ENCODE measurements at regions not wholly inside any gene's neighbourhood (a gene's known extent, or its start where the extent isn't known, plus 50 kb on each side); places are given as distances from the start of the nearest gene placed in this dataset.
"Not testable (repeated sequence)": the region's sequence is repeated elsewhere in the genome, so short reads cannot be mapped to it uniquely, and the experiment has no call there.

DNA sequence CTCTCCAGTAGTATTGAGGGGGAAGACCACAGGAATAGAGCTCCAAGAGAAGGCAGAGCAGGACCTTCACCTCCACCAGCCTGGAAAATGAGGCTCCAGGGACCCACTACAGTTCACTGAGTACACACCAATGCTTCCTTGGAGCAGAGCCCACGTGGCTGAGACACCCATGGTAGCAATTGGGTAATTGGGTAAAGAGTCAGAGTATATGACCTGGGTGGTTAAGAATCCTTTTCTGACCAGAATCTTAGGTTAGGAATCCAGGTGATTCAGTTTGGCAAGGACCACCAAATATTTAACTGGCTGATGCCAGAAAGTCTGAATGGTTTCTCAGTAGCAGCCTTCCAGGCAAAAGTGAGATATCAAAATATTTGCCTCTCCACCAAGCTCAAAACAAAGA lies 107.7 kb downstream of the MDH1 start:
- DNase-seq: no peak

DNA sequence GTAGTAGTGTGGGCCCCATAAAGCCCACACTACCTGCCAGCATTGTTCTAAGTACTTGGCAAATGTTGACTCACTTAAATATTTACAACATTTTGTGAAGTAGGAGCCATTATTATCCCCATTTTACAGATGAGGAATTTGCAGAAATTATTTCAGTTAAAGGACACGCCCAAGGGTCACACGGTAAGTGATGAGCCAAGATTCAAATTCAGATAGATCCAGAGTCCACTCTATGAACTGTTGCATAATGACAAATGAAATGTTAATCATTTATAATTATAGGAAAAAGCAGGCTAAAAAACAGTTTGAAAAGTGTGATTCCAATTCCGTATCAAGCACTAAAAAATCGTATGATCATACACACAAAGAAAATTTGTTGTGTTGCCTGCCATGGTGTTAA lies 108.4 kb downstream of the MDH1 start:
- DNase-seq: no peak

GRCh38 chr2:63698786-63699548 lies 110.2 kb downstream of the MDH1 start:
- DNase-seq: peak; percentile 58

DNA sequence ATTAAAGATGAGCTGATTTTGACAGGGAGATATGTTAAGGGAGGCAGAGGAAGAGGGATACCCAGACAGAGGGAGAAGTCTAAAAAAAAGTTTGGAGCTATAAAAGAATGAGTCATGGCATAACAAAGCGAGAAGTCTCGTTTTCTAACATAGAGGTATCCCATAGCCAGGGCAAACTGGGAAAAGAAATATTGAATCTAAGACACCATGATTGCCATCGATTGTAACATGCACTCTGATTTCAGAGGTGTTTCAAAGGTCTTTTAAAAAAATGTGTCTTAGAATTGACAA lies 110.7 kb downstream of the MDH1 start:
- DNase-seq: no peak

DNA sequence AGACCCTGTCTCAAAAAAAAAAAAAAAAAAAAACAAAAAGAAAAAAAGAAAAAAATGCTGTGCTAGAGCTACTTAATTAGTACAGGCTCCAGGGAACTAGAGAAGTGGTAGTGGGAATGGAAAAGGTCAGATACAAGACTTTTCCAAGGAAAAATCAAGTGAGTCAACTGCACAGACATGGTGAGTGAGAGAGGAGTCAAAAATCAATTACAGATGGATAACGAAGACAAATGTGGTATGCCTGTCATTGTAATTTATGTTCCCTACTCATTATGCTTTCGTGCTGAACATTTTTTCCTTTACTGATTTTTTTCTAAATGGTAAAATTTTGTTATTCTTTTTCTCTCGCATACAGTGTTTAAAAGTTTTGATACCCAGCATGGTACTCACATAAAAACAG lies 111.5 kb downstream of the MDH1 start:
- DNase-seq: no peak

- DNase-seq: no peak
Measured at GRCh38 chr2:63701406-63701805, 112.6 kb downstream of the MDH1 start.

GRCh38 chr2:63706084-63706483 lies 117.3 kb downstream of the MDH1 start:
- DNase-seq: not testable (repeated sequence)

DNA sequence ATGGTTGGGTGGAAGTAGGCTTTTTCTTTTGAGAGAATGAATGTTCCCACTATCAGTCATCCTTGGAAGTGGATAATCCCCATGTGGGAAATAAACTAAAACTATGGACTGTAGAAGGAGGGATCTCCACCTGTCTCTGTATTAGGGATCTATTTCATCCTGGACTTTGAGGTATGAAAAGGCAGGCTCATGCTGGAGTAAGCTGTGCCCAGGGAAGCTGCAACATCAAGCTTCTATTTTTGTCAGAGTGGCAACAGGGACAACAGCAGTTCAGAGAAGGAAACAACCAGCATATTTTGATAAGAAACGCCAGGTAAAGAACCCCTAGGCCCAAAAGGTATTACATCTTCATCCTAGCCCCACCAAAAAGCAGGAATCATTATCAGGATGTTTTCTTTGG lies 122.0 kb downstream of the MDH1 start:
- no peak for DNase-seq

- DNase-seq: peak; percentile 44
Measured at GRCh38 chr2:63712748-63713147, 124.0 kb downstream of the MDH1 start.

- DNase-seq: no peak
Measured at GRCh38 chr2:63716146-63716545, 125.5 kb upstream of the UGP2 start.

DNA sequence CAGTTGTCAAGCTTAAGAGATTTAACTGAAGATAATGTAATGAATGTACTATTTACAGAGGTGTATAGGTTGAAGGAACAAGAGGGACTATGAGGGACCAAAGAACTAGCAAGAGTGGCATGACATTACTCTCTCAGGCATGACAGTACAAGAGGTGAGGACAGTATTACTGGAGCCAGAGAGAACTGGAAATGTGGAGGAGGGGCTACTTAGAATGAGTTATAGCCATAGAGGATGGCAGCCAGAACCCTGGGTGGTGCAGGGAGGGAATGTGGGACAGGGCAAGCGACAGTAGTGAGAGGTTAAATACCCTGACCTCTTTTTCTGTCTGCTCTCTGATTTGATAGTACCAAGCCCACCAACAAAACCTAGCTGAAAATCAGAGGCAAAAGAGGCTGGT lies 122.6 kb upstream of the UGP2 start:
- no peak for DNase-seq

GRCh38 chr2:63721082-63721424 lies 120.6 kb upstream of the UGP2 start:
- DNase-seq: no peak

DNA sequence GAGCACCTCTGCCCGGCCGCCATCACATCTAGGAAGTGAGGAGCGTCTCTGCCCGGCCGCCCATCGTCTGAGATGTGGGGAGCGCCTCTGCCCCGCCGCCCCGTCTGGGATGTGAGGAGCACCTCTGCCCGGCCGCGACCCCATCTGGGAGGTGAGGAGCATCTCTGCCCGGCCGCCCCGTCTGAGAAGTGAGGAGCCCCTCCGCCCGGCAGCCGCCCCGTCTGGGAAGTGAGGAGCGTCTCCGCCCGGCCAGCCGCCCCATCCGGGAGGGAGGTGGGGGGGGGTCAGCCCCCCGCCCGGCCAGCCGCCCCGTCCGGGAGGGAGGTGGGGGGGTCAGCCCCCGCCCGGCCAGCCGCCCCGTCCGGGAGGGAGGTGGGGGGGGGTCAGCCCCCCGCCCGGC lies 119.4 kb upstream of the UGP2 start:
- DNase-seq: not testable (repeated sequence)

GRCh38 chr2:63723709-63724108 lies 118.0 kb upstream of the UGP2 start:
- no peak for DNase-seq

- not testable (repeated sequence) for DNase-seq
Measured at GRCh38 chr2:63725212-63725611, 116.5 kb upstream of the UGP2 start.

DNA sequence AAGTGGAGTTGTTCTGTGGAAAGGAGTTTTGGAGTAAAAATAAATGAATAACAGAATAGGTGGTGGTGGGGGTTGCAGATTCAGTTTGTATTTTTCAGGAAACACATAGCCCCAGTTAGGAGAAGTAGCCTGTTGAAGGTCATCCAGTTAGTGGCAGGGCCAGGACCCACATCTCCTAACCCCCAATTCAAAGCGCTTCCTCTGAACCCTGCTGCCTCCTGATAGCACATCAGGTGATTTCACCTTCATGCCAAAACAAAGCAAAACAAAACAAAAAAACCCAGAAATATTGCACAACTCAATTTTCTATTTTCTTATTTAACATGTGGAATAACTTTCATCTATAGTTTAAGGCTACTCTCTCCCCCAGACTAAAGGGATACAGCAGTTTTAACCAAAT lies 112.3 kb upstream of the UGP2 start:
- no peak for DNase-seq

GRCh38 chr2:63729831-63730230 lies 111.9 kb upstream of the UGP2 start:
- DNase-seq: no peak

- DNase-seq: no peak
Measured at GRCh38 chr2:63734510-63734909, 107.2 kb upstream of the UGP2 start.

GRCh38 chr2:63735263-63735662 lies 106.4 kb upstream of the UGP2 start:
- no peak for DNase-seq

GRCh38 chr2:63735931-63736330 lies 105.8 kb upstream of the UGP2 start:
- no peak for DNase-seq

- DNase-seq: peak; percentile 37
Measured at GRCh38 chr2:63736354-63736753, 105.3 kb upstream of the UGP2 start.

GRCh38 chr2:63737081-63737751 lies 104.5 kb upstream of the UGP2 start:
- DNase-seq: peak; percentile 71

DNA sequence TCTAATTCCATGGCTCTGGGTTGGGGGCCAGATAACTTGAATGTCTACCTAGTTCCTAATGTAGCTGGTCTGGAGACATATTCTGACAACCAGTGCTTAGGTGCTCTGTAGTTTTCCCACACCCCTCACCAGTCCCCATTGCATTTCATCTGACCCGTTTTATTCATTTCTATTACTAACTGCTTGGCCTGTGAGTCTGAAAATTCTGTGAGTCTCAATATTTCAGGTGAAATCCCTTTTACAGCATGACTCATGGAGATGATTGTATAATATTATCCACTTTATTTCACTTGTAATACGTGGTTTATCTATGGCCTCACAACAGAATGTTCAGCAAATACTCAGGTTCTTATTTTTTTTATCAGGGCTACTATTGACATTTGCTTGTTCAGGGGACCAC lies 103.7 kb upstream of the UGP2 start:
- no peak for DNase-seq

DNA sequence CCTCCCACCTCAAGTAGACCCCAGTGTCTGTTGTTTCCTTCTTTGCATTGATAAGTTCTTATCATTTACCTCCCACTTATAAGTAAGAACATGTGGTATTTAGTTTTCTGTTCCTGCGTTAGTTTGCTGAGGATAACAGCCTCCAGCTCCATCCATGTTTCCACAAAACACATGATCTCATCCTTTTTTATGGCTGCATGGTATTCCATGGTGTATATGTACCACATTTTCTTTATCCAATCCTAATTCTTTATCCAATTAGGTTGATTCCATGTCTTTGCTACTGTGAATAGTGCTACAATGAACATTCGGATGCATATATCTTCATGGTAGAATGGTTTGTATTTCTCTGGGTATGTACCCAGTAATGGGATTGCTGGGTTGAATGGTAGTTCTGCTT lies 102.5 kb upstream of the UGP2 start:
- DNase-seq: not testable (repeated sequence)

- no peak for DNase-seq
Measured at GRCh38 chr2:63740020-63740419, 101.7 kb upstream of the UGP2 start.
